NCI-H1092 (cell line): ENCODE measurements at regions not wholly inside any gene's neighbourhood (a gene's known extent, or its start where the extent isn't known, plus 50 kb on each side); places are given as distances from the start of the nearest gene placed in this dataset.
"Not testable (repeated sequence)": the region's sequence is repeated elsewhere in the genome, so short reads cannot be mapped to it uniquely, and the experiment has no call there.

Experiments
- DNase-seq: peaks from one replicate; lab custom pipeline; 2025; lab: John Stamatoyannopoulos, UW

DNA sequence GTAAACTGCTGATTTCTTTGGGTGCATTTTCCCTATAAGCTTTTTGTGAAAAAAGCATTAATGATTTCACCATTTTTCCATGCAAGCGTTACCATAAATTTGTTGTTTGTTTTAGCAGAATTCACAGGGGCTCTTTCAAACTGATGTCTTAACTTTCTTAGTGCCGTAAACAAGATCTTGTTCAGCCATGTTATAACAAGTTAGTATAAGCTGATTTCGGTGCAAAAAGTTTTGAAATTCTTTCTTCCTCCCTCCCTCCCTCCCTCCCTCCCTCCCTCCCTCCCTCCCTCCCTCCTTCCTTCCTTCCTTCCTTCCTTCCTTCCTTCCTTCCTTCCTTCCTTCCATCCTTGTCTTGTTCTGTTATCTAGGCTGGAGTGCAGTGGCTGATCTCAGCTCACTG is 71.7 kb upstream of the CHORDC1 start:
- no peak for DNase-seq

GRCh38 chr11:90294091-90294490 is 71.2 kb upstream of the CHORDC1 start:
- DNase-seq: no peak

DNA sequence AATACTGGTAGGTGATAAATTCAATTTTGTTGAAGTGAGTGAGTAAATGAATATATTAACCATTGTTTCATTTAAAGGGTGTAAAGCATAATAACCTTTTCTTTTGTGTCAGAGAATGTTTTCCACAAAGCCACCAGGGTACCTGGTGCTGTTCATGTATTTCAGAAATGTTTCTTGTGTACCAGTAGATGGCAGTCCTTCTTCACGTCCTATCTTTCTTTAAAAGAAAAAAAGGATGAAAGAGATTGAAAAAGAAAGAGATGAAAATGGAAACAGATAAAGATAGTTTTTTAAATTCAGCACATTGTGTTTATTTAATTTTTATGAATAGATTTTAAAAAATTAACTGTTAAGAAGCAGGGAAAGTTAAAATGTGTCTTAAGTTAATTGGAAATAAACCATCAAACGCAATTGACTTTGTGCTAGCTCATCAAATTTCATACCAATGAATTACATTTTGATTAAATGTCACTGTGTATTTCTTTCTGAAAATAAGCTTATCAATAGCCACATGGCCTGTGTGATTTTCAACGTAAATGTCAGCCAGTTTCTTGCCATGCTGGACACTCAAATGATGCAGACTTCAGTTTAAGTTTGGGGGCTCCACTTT is 65.5 kb upstream of the CHORDC1 start:
- peak; percentile 1 for DNase-seq

- DNase-seq: no peak
These were observed 63.8 kb upstream of the CHORDC1 start for GRCh38 chr11:90286640-90287039.

GRCh38 chr11:90284171-90284570 is 61.3 kb upstream of the CHORDC1 start:
- DNase-seq: no peak

GRCh38 chr11:90282551-90283071 is 59.8 kb upstream of the CHORDC1 start:
- DNase-seq: not testable (repeated sequence)

- no peak for DNase-seq
These were observed 51.5 kb upstream of the CHORDC1 start for GRCh38 chr11:90274362-90274761.
